Esophagus squamous epithelium (tissue), 4 donors: ENCODE measurements at regions not wholly inside any gene's neighbourhood (a gene's known extent, or its start where the extent isn't known, plus 50 kb on each side); places are given as distances from the start of the nearest gene placed in this dataset.

Experiments
- POLR2A ChIP-seq, 4 donors: fragments of 450-650 bp; IDR thresholded peaks; one replicate each; pipeline ENCODE4 v1.6.1; 2017; ENCODE audit warnings: antibody characterized with exemption in 4 of 4, mild to moderate bottlenecking in 4 of 4, moderate library complexity in 3 of 4
- TF ChIP-seq, protein P1 (sequence below), 6 experiments: fragments of 450-650 bp in 4 of 6; fragments of 200-600 bp in 2 of 6; sonication (generic) in 2 of 6; IDR thresholded peaks; one replicate each; pipeline ENCODE4 v1.5.1; 2016 to 2019; ENCODE audit warnings: antibody characterized with exemption in 6 of 6, mild to moderate bottlenecking in 4 of 6, moderate library complexity in 4 of 6

DNA sequence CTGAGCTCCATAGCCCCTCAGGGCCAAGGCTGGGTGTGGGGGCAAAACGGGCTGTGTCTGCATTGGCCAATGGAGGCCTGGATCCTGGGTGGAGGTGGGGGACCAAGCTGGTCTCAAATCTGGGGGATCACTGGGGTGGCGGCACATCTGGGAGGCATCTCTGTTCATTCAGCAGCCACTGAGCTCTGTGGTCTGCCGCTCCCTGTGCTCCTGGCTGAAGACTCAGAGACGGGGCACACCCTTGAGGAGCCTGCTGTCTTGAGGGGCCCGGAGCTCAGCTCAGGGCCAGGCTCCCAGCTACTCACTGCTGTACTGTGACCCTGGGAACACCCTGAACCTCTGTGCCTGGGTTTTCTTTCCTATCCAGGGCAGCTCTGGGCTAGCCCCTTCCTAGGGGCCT, 90.3 kb upstream of the WNT4 start:
- TF ChIP-seq, protein P1, sequence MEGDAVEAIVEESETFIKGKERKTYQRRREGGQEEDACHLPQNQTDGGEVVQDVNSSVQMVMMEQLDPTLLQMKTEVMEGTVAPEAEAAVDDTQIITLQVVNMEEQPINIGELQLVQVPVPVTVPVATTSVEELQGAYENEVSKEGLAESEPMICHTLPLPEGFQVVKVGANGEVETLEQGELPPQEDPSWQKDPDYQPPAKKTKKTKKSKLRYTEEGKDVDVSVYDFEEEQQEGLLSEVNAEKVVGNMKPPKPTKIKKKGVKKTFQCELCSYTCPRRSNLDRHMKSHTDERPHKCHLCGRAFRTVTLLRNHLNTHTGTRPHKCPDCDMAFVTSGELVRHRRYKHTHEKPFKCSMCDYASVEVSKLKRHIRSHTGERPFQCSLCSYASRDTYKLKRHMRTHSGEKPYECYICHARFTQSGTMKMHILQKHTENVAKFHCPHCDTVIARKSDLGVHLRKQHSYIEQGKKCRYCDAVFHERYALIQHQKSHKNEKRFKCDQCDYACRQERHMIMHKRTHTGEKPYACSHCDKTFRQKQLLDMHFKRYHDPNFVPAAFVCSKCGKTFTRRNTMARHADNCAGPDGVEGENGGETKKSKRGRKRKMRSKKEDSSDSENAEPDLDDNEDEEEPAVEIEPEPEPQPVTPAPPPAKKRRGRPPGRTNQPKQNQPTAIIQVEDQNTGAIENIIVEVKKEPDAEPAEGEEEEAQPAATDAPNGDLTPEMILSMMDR (IDR thresholded peaks at IDR 0.05) = no peak
- TF ChIP-seq POLR2A (IDR thresholded peaks at IDR 0.05) = no peak
